ENCODE measurements at regions not wholly inside any gene's neighbourhood (a gene's known extent, or its start where the extent isn't known, plus 50 kb on each side); places are given as distances from the start of the nearest gene placed in this dataset.

GRCh38 chr1:198829944-198830343 is 191.1 kb downstream of the PTPRC start:
- no peak for TF ChIP-seq CTCF (IDR thresholded peaks at IDR 0.05)
- Histone ChIP-seq H3K27ac (no peak overlapping the region), H3K9me3 (no peaks in the 10 kb centered on the region), H3K4me1 (no peaks in the 10 kb centered on the region), H3K4me3 (no peak overlapping the region), H3K27me3 (no peaks in the 10 kb centered on the region), H3K36me3 (no peaks in the 10 kb centered on the region)
- FAIRE-seq = no peak
- intact Hi-C loops (cut with DNase I) = no loop called here
- 76 to 80% methylated on average over 1 of the region's 1 CpG for WGBS, 2 donors
- no peak for DNase-seq
- no peak for ATAC-seq

- H3K27me3 ChIP-seq = no peaks in the 10 kb centered on the region
- intact Hi-C loops (cut with DNase I) = no loop called here
- H3K9me3 ChIP-seq = no peaks in the 10 kb centered on the region
- peak in 1 of 6 donors; percentile 40 for DNase-seq
- H3K4me3 ChIP-seq = no peak overlapping the region
- H3K36me3 ChIP-seq = no peaks in the 10 kb centered on the region
- no peak for TF ChIP-seq CTCF (IDR thresholded peaks at IDR 0.05)
- ATAC-seq = no peak
- FAIRE-seq = no peak
- no peak overlapping the region for H3K27ac ChIP-seq
- 80 to 85% methylated on average over 6 of the region's 6 CpGs for WGBS, 2 donors
- H3K4me1 ChIP-seq = no peaks in the 10 kb centered on the region
Observed at GRCh38 chr1:198830412-198830811, 191.6 kb downstream of the PTPRC start.

- WGBS, 2 donors = 78 to 88% methylated on average over 6 of the region's 6 CpGs
- no peak for DNase-seq
- no peaks in the 10 kb centered on the region for H3K4me1 ChIP-seq
- intact Hi-C loops (cut with DNase I) = no loop called here
- ATAC-seq = no peak
- H3K27me3 ChIP-seq = no peaks in the 10 kb centered on the region
- no peaks in the 10 kb centered on the region for H3K36me3 ChIP-seq
- FAIRE-seq = no peak
- H3K27ac ChIP-seq = no peak overlapping the region
- H3K4me3 ChIP-seq = no peak overlapping the region
- no peak for TF ChIP-seq CTCF (IDR thresholded peaks at IDR 0.05)
- H3K9me3 ChIP-seq = no peaks in the 10 kb centered on the region
Observed at GRCh38 chr1:198833706-198834503, 195.1 kb downstream of the PTPRC start.

GRCh38 chr1:198837278-198838021 is 198.6 kb downstream of the PTPRC start:
- DNase-seq = no peak
- 72 to 77% methylated on average over 6 of the region's 6 CpGs for WGBS, 2 donors
- Histone ChIP-seq H3K36me3 (no peaks in the 10 kb centered on the region), H3K27ac (no peak overlapping the region), H3K4me3 (no peak overlapping the region), H3K4me1 (no peaks in the 10 kb centered on the region), H3K9me3 (no peaks in the 10 kb centered on the region), H3K27me3 (no peaks in the 10 kb centered on the region)
- TF ChIP-seq CTCF (IDR thresholded peaks at IDR 0.05) = no peak
- intact Hi-C loops (cut with DNase I) = no loop called here
- no peak for ATAC-seq
- FAIRE-seq = peak; percentile 73

- no peaks in the 10 kb centered on the region for H3K27me3 ChIP-seq
- intact Hi-C loops (cut with DNase I) = no loop called here
- no peak overlapping the region for H3K4me3 ChIP-seq
- no peak for DNase-seq
- no peak overlapping the region for H3K27ac ChIP-seq
- ATAC-seq = no peak
- H3K9me3 ChIP-seq = no peaks in the 10 kb centered on the region
- TF ChIP-seq CTCF (IDR thresholded peaks at IDR 0.05) = no peak
- no peaks in the 10 kb centered on the region for H3K36me3 ChIP-seq
- FAIRE-seq = no peak
- H3K4me1 ChIP-seq = no peaks in the 10 kb centered on the region
- 88 to 97% methylated on average over 2 of the region's 2 CpGs for WGBS, 2 donors
Observed at GRCh38 chr1:198838022-198838342, 199.1 kb downstream of the PTPRC start.
